ENCODE measurements at regions not wholly inside any gene's neighbourhood (a gene's known extent, or its start where the extent isn't known, plus 50 kb on each side); places are given as distances from the start of the nearest gene placed in this dataset.

GRCh38 chr4:8748236-8748575 is 123.4 kb downstream of the HMX1 start:
- Mint-ChIP-seq H3K27me3 (ENCODE audit: low read depth) (peaks cover 44% of the 10 kb centered on the region), H3K27ac (no peak overlapping the region), H3K9me3 (no peaks in the 10 kb centered on the region), H3K4me3 (no peak overlapping the region), H3K36me3 (no peaks in the 10 kb centered on the region), H3K4me1 (no peaks in the 10 kb centered on the region)
- peak in 1 of 2 experiments; percentile 3 for DNase-seq (ENCODE audit: low spot score in 2 of 2, unreplicated experiment in 2 of 2)
- no peak for TF ChIP-seq CTCF (IDR thresholded peaks at IDR 0.05; ENCODE audit: unreplicated experiment)

- Mint-ChIP-seq H3K4me1 (no peaks in the 10 kb centered on the region), H3K27me3 (ENCODE audit: low read depth) (peaks cover 43% of the 10 kb centered on the region), H3K27ac (no peak overlapping the region), H3K4me3 (no peak overlapping the region), H3K36me3 (no peaks in the 10 kb centered on the region), H3K9me3 (peaks cover 4% of the 10 kb centered on the region)
- peak in 1 of 2 experiments; percentile 2 for DNase-seq (ENCODE audit: low spot score in 2 of 2, unreplicated experiment in 2 of 2)
- TF ChIP-seq CTCF (IDR thresholded peaks at IDR 0.05; ENCODE audit: unreplicated experiment), result no peak
Measured at GRCh38 chr4:8747467-8748235, 124.0 kb downstream of the HMX1 start.

GRCh38 chr4:8746523-8747466 is 124.8 kb downstream of the HMX1 start:
- H3K27ac Mint-ChIP-seq, result no peak overlapping the region
- no peaks in the 10 kb centered on the region for H3K4me1 Mint-ChIP-seq
- H3K9me3 Mint-ChIP-seq, result peaks cover 4% of the 10 kb centered on the region
- DNase-seq (ENCODE audit: low spot score in 2 of 2, unreplicated experiment in 2 of 2), result peak; percentile 14 to 22
- H3K36me3 Mint-ChIP-seq, result no peaks in the 10 kb centered on the region
- TF ChIP-seq CTCF (IDR thresholded peaks at IDR 0.05; ENCODE audit: unreplicated experiment), result no peak
- no peak overlapping the region for H3K4me3 Mint-ChIP-seq
- H3K27me3 Mint-ChIP-seq (ENCODE audit: low read depth), result peaks cover 35% of the 10 kb centered on the region

- TF ChIP-seq CTCF (IDR thresholded peaks at IDR 0.05; ENCODE audit: unreplicated experiment), result no peak
- peaks cover 28% of the 10 kb centered on the region for H3K27me3 Mint-ChIP-seq (ENCODE audit: low read depth)
- H3K27ac Mint-ChIP-seq, result no peak overlapping the region
- DNase-seq (ENCODE audit: low spot score in 2 of 2, unreplicated experiment in 2 of 2), result peak in 1 of 2 experiments; percentile 20
- H3K4me1 Mint-ChIP-seq, result peaks cover 4% of the 10 kb centered on the region
- no peak overlapping the region for H3K4me3 Mint-ChIP-seq
- peaks cover 4% of the 10 kb centered on the region for H3K9me3 Mint-ChIP-seq
- no peaks in the 10 kb centered on the region for H3K36me3 Mint-ChIP-seq
Measured at GRCh38 chr4:8745826-8746225, 125.8 kb downstream of the HMX1 start.

GRCh38 chr4:8745005-8745790 is 126.4 kb downstream of the HMX1 start:
- H3K4me3 Mint-ChIP-seq, result no peak overlapping the region
- H3K27ac Mint-ChIP-seq, result no peak overlapping the region
- no peaks in the 10 kb centered on the region for H3K36me3 Mint-ChIP-seq
- peak in 1 of 2 experiments; percentile 37 for DNase-seq (ENCODE audit: low spot score in 2 of 2, unreplicated experiment in 2 of 2)
- peaks cover 4% of the 10 kb centered on the region for H3K9me3 Mint-ChIP-seq
- peaks cover 4% of the 10 kb centered on the region for H3K4me1 Mint-ChIP-seq
- H3K27me3 Mint-ChIP-seq (ENCODE audit: low read depth), result peaks cover 24% of the 10 kb centered on the region
- no peak for TF ChIP-seq CTCF (IDR thresholded peaks at IDR 0.05; ENCODE audit: unreplicated experiment)
